Left lung (tissue), 4 donors: ENCODE measurements at regions not wholly inside any gene's neighbourhood (a gene's known extent, or its start where the extent isn't known, plus 50 kb on each side); places are given as distances from the start of the nearest gene placed in this dataset.

Source experiments
- ATAC-seq: fragments of 200-7000 bp; cut with Tn5 transposase; one replicate; pipeline ENCODE4 v1.9.1; 2020; ENCODE audit warnings: moderate library complexity
- DNase-seq, 4 donors: peaks; one replicate each; pipeline ENCODE4 v3.0.0-alpha.2; 2013 to 2020
- H3K27ac ChIP-seq, 2 donors: fragments of 200-600 bp; sonication (generic) in 1 of 2; one replicate each; pipeline versions ENCODE4 v1.5.0 to v1.8.0; 2020 to 2021
- H3K27me3 ChIP-seq, 2 donors: fragments of 200-600 bp; sonication (generic) in 1 of 2; one replicate each; pipeline versions ENCODE4 v1.5.0 to v1.8.0; 2020 to 2021
- H3K36me3 ChIP-seq, 2 donors: fragments of 200-600 bp; sonication (generic) in 1 of 2; one replicate each; pipeline versions ENCODE4 v1.5.0 to v1.8.0; 2020 to 2021
- H3K4me1 ChIP-seq, 2 donors: fragments of 200-600 bp; one replicate each; pipeline ENCODE4 v1.8.0; 2021
- H3K4me3 ChIP-seq, 2 donors: fragments of 200-600 bp; sonication (generic) in 1 of 2; one replicate each; pipeline versions ENCODE4 v1.5.0 to v1.8.0; 2020 to 2021; ENCODE audit warnings: mild to moderate bottlenecking in 1 of 2
- H3K9me3 ChIP-seq, 2 donors: fragments of 200-600 bp; sonication (generic) in 1 of 2; one replicate each; pipeline versions ENCODE4 v1.5.0 to v1.8.0; 2020 to 2021
- intact Hi-C, 2 donors: fragments of 100-400 bp; cut with DNase I; formaldehyde crosslinking; loops; one replicate each; pipeline versions ENCODE4 v1.11.2 to v1.14.2; 2022
- TF ChIP-seq, protein P1 (sequence below), 2 donors: fragments of 200-600 bp; sonication (generic) in 1 of 2; IDR thresholded peaks; one replicate each; pipeline versions ENCODE4 v1.5.0 to v1.8.0; 2021; ENCODE audit warnings: antibody characterized with exemption in 2 of 2
- donor health status: DM: no; HTN: yes; CAD: no.
- donor health status: DM: no; HTN: no; CAD: no.

GRCh38 chr5:57033503-57033902, 81.6 kb upstream of the MIER3 start:
- H3K4me3 ChIP-seq, result no peak overlapping the region
- no peaks in the 10 kb centered on the region for H3K36me3 ChIP-seq
- intact Hi-C loops, result no loop called here
- no peaks in the 10 kb centered on the region for H3K4me1 ChIP-seq
- ATAC-seq, result no peak
- no peaks in the 10 kb centered on the region for H3K9me3 ChIP-seq
- no peak for DNase-seq
- H3K27me3 ChIP-seq, result no peaks in the 10 kb centered on the region
- H3K27ac ChIP-seq, result no peak overlapping the region
- TF ChIP-seq, protein P1, sequence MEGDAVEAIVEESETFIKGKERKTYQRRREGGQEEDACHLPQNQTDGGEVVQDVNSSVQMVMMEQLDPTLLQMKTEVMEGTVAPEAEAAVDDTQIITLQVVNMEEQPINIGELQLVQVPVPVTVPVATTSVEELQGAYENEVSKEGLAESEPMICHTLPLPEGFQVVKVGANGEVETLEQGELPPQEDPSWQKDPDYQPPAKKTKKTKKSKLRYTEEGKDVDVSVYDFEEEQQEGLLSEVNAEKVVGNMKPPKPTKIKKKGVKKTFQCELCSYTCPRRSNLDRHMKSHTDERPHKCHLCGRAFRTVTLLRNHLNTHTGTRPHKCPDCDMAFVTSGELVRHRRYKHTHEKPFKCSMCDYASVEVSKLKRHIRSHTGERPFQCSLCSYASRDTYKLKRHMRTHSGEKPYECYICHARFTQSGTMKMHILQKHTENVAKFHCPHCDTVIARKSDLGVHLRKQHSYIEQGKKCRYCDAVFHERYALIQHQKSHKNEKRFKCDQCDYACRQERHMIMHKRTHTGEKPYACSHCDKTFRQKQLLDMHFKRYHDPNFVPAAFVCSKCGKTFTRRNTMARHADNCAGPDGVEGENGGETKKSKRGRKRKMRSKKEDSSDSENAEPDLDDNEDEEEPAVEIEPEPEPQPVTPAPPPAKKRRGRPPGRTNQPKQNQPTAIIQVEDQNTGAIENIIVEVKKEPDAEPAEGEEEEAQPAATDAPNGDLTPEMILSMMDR (IDR thresholded peaks at IDR 0.05), result no peak

- TF ChIP-seq, protein P1 (IDR thresholded peaks at IDR 0.05), result no peak
- intact Hi-C loops, result no loop called here
Observed at GRCh38 chr5:57034201-57034916, 82.4 kb upstream of the MIER3 start.

GRCh38 chr5:57035955-57036354, 84.0 kb upstream of the MIER3 start:
- H3K27ac ChIP-seq, result no peak overlapping the region
- no peaks in the 10 kb centered on the region for H3K4me1 ChIP-seq
- no peak for DNase-seq
- TF ChIP-seq, protein P1 (IDR thresholded peaks at IDR 0.05), result no peak
- no peaks in the 10 kb centered on the region for H3K36me3 ChIP-seq
- intact Hi-C loops, result no loop called here
- H3K9me3 ChIP-seq, result no peaks in the 10 kb centered on the region
- H3K4me3 ChIP-seq, result no peak overlapping the region
- no peaks in the 10 kb centered on the region for H3K27me3 ChIP-seq
- no peak for ATAC-seq

More at GRCh38 chr5:57034201-57034916, 82.4 kb upstream of the MIER3 start:
- no peaks in the 10 kb centered on the region for H3K36me3 ChIP-seq
- H3K4me3 ChIP-seq, result no peak overlapping the region
- H3K27ac ChIP-seq, result no peak overlapping the region
- no peaks in the 10 kb centered on the region for H3K4me1 ChIP-seq
- no peaks in the 10 kb centered on the region for H3K9me3 ChIP-seq
- ATAC-seq, result no peak
- DNase-seq, result no peak
- H3K27me3 ChIP-seq, result no peaks in the 10 kb centered on the region

- TF ChIP-seq, protein P1 (IDR thresholded peaks at IDR 0.05), result no peak
- no peaks in the 10 kb centered on the region for H3K36me3 ChIP-seq
- H3K27me3 ChIP-seq, result no peaks in the 10 kb centered on the region
- H3K27ac ChIP-seq, result no peak overlapping the region
- no peaks in the 10 kb centered on the region for H3K9me3 ChIP-seq
- DNase-seq, result no peak
- ATAC-seq, result no peak
- intact Hi-C loops, result no loop called here
- H3K4me1 ChIP-seq, result no peaks in the 10 kb centered on the region
- H3K4me3 ChIP-seq, result no peak overlapping the region
Observed at GRCh38 chr5:57036761-57037160, 84.8 kb upstream of the MIER3 start.

- ATAC-seq (no peak), DNase-seq (no peak)
- TF ChIP-seq, protein P1 (IDR thresholded peaks at IDR 0.05), result no peak
- intact Hi-C loops, result no loop called here
- Histone ChIP-seq H3K27me3 (no peaks in the 10 kb centered on the region), H3K4me3 (no peak overlapping the region), H3K27ac (no peak overlapping the region), H3K36me3 (no peaks in the 10 kb centered on the region), H3K9me3 (no peaks in the 10 kb centered on the region), H3K4me1 (no peaks in the 10 kb centered on the region)
Observed at GRCh38 chr5:57037355-57037754, 85.4 kb upstream of the MIER3 start.
